NCI-H2107 (cell line): ENCODE measurements at regions not wholly inside any gene's neighbourhood (a gene's known extent, or its start where the extent isn't known, plus 50 kb on each side); places are given as distances from the start of the nearest gene placed in this dataset.

Experiments
- DNase-seq: peaks from one replicate; lab custom pipeline; 2025; lab: John Stamatoyannopoulos, UW

DNA sequence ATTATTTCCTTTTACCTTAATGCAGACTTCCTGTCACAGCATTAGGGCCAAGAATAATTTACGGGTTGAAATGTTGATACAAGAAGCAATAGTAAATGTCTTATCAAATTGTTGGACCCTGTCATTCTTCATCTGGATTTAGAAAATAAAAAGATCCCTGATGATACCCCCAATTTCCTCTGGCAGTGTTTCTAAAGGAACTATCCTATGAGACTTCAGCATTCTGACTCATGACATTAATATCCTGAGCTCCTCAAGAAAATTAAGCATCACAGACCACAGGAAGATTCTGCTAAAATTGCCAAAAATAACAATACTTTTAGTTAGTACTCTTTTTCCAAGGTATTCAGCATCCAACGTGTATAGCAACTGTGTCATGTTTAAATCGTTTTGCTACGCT lies 490.5 kb upstream of the ANKRD30A start:
- DNase-seq: no peak

DNA sequence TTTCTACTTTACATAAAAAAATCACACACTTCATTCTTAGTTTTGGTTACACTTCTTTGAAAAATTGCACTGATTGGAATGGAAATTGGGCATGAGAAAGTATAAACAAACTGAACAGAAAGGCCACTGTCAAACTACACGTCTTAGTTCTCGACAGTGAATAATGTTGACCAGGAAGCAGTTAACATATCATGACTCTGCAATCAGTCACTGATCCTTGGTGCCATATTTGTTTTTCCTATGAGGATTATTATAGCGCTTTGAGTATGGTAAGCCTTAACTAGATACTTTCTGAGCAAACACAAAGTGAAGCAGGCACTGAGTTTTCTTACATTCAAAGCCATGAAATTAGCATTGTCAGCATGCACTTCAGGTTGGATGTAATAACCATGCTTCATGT lies 495.1 kb upstream of the ANKRD30A start:
- DNase-seq: no peak

DNA sequence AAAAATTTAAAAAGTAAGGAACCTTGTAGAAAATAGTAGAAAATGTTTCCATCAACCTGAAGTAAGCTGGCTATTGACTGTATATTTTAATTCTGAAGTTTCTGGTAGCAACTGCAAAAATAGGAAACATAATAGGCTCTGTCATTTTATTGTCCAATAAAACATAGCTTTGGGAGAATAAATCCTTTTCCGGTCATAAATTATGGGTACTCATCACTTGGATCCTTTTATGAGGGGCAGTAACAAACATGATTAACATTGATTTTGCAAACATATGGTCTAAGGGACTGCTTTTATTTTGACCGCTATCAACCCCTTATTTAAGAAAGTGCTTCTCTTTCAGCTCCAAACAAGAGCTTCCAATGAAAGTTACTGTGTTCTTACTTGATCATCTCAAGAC lies 495.9 kb upstream of the ANKRD30A start:
- DNase-seq: no peak

DNA sequence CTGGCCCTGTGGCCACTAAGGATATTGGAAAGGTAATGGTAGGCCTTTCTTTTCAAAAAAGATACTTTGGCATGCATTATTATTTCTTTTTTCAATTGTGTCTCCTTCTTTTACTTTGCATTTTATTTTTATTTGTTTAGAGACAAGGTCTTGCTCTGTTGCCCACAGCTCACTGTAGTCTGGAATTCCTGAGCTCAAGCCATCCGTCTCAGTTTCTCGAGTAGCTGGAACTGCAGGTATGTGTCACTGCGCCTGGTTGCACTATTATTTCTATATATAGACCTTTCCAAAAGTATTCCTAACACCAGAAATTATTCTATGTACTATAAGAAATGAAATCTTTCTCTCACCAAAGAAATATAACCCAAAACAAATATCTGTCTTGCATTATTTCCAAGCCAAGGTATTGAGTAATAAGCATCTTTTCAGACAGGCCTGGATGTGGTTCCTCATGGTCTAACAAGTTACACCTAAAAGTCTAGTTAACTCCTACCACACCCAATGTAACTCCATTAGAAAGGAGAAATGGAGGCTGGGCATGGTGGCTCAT lies 500.8 kb upstream of the ANKRD30A start:
- DNase-seq: no peak

DNA sequence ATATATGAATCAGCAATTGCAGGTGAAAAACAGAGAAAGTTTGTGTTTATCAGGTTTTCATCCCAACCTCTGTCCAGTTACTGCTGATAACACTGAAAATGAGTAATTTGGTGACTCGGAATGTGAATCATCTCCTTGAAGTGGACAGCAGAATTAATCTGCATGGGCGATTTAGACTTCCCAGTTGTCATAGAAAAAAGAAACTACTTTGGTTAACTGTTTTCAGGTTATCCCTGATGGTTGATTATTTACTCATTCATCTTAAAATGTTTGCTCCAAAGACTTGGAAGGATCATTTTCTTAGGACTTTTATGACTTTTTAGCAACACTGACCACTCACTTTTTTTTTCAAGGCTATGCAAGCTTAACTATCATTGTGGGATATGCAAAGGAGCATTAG lies 504.1 kb upstream of the ANKRD30A start:
- no peak for DNase-seq

DNA sequence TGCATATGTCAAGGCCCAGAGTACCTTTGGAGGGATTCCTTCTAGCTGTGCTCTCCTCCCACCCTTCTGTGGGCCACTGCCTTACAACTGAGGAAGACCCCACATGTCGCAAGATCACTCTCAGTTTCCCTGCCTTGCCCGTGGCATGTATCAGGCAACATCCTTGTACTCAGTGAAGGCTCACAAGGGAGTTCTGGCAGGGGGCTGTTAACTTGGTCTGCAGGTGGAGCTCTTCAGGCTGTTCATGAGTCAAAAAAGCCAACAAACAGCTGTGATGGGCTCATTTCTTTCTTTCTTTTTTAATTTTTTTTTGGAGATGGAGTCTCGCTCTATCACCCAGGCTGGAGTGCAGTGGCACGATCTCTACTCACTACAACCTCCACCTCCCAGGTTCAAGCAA lies 513.0 kb upstream of the ANKRD30A start:
- DNase-seq: no peak

DNA sequence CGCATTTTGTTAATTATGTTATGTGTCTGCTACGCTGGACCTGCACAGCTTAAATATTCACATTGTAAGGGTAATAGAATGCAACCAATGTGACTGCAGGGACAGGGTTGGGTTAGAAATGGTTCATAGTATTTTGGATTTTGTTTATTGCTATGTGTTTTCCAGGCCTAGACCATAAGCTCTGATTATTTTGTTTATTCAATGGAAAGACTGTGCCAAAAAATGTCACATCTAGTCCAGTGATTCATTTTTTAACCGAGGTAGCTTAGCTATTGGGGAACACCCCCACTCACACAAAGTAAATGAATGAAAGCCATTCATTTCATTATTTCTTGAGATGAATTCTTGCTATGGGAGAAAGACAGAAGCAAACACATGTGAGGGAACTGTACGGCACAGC lies 516.5 kb upstream of the ANKRD30A start:
- no peak for DNase-seq

DNA sequence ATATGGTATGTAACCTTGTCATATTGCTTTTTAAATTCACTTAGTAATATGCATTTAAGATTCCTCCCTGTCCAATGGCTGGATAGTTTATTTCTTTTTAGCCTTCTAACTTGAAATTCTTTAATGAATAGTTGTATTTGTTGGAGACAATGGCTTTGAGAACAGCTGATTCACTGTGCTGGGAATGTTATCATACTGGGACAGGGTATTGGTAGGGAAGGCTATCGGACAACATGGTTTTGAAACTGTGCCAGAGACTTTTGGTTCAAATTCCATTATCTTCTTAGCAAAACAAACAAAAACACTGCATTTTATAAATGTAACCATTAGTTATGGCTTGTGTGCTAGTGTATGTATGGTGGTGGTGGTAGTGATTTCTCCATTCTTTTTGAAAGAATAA lies 517.1 kb upstream of the ANKRD30A start:
- DNase-seq: no peak

DNA sequence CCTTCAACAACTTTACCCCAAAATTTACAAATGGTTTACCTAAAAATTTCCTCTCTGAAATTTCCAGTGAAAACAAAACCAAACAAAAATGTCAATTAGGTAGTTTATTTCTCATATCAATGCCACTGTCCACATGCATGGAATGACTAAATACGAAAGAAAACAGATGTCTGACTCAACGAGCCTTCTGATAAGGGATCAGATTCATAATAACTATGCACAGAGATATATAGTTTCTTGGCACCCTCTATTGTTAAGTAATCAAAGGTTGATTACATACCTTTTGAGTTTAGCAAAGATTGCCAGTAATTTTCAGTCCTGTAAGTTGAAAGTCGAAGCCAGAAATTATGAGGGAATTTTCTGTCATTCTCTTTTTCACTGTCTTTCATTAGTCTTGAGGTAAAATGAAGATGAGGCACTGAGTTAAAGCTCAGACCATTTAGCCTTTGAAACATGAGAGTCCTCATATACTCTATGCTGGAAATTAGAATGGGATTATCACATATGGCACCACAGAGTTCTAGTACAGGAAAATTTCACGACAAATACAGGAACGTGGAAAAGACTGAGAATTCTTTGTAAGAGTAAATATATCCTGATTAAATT lies 519.1 kb upstream of the ANKRD30A start:
- DNase-seq: no peak

DNA sequence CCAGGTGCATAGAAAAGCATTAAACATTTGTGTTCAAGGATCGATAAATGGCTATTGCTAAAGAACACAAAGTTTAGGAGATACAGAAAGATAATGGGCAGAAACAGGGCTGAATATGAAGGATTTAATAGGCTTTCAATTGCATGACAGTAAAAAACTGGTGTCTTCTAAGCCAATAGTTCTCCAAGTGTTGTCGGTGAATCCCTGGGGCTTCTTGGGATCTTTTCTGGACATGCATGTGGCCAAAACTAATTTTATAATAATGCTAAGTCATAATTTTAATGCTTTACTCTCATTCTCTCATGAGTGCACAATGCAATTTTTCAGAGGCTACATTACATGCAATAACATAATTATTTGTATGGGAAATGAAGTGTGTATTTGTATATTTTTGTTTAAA lies 521.1 kb upstream of the ANKRD30A start:
- no peak for DNase-seq

DNA sequence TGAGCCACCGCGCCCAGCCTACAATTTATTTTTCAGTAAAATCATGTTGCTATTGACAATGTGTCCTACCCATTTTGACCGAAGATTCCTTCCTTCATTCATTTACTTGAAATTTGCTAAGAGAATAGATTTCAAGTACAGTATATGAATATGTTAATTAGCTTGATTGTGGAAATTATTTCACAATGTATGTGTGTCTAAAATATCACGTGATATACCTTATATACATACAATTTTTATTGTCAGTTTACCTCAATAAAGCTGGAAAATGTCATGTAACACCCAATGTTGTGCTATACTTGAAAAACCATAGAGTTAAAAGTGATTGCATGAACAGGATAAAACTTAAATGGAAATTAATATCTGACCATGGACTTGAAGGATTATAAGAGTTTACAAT lies 521.7 kb upstream of the ANKRD30A start:
- DNase-seq: no peak

DNA sequence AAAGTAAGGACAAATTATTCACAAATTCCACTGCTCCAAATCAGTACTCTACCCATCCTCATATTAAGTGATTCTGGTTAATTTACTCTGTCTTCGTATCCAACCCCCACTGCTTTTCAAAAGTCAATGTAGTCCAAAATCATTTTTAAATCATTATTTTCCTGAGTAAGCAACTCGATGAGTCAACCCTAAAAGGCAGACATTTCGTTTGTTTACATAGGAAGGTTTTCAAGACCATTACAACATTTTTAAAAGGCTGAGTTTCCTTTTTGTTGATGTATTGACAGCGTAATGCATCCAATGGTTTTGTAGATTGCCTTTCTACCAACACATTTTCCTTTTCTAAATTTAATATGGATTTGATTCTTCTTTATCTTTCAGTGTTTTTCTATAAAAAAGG lies 523.0 kb upstream of the ANKRD30A start:
- no peak for DNase-seq

DNA sequence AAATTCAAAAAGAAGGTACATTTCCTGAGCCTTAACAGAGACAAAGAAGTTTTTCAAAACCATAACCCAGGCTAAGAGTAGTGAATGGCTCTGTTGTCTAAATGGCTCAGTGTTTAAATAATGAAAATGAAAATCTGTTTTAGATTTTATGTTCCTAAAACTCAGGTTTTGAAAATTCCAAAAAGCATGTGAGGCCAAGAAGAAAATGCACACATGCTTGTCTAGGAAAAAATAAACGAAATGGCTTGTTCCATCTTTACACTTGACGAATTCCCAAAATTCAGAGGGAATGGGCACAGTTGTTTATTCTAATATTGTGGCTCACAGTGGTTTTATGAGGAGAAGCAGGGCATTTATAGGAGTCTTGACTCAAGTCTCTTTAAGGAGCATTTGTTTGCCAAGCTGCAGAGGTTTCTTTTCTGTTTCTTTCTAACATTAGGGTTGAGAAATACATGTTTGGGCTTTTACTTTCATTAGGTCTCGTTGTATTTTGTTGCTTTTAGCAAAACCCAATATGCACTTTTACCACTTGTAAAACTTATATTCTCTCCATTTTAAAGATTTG lies 527.6 kb upstream of the ANKRD30A start:
- no peak for DNase-seq

DNA sequence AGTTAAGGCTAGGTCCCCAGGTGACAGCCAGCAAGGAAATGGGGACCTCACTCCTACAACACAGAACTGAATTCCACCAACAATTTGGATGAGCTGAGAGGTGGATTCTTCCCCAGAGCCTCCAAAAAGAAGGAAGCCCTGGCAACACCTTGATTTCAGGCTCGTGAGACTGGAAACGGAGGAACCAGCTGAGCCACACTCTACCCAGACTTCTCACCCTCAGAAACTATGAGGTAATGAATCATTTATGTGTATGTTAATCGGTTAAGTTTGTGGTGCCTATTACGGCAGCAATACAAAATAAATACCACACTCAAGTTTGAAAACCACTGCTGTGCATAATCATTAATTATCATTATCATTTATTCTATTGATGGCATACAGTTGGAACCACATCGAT lies 532.4 kb upstream of the ANKRD30A start:
- DNase-seq: no peak

DNA sequence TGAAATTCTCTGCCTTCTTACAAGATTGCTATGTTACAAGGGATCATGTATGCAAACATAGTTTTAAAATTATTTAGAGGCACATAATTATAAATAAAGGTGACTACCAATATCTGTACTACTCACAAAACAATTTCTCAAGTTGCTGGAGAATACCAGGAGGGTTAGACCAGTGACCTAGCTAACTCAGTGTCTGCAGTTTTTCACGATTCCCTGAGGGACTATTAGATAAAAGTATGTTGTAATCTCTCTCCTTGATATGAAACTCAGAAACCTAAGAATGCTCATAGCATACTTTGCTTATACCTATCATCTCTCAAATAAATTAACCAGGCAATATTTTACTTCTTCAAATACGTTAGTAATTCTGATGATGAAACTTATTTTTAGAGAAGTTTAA lies 534.0 kb upstream of the ANKRD30A start:
- no peak for DNase-seq

DNA sequence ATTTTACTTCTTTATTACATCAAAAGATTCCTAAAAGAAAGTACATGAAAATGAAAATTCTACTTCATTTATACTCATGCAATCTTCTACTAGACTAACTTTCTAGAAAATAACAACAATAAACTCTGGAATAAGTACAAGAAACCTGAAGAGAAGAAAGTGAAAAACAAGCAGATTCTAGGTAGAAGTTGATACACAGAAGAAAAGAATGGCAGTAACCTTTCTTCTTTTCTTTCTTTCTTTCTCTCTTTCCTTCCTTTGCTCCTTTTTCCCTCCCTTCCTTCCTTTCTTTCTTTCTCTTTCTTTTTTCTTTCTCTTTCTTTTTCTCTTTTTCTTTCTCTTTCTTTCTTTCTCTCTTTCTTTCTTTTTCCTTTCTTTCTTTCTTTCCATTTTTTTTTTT lies 541.7 kb upstream of the ANKRD30A start:
- DNase-seq: no peak

DNA sequence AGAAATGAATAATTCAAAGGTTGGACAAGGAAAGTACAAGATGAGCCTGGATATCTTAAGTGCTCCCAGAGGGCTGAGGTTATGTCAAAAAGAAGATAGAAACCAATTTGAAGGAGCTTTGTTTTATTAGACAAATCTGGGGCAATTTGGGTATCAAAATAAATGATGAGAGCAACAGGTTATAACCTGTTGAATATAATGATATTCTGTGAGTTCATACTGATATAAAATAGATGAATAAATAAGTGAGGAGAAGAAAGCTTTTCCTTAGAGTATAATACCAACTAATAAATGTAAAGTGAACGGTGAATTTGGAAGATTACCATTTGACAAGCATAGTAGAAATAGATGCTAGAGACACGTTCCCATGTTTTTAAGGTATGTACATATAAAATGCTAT lies 544.2 kb upstream of the ANKRD30A start:
- DNase-seq: no peak

DNA sequence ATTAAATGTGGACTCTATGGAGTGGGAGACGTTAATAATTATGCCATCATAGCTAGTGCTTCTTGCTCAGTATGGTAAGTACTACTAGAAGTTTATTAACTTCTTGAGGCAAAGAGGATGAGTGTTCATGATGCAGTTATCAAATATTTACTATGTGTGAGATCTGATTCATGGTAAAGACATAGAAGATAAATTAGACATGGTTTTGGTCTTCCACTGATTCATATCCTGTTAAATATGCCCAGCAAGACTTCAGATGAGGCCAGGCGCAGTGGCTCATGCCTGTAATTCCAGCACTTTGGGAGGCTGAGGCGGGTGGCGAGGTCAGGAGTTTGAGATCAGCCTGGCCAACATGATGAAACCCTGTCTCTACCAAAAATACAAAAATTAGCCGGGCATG lies 547.1 kb upstream of the ANKRD30A start:
- no peak for DNase-seq

DNA sequence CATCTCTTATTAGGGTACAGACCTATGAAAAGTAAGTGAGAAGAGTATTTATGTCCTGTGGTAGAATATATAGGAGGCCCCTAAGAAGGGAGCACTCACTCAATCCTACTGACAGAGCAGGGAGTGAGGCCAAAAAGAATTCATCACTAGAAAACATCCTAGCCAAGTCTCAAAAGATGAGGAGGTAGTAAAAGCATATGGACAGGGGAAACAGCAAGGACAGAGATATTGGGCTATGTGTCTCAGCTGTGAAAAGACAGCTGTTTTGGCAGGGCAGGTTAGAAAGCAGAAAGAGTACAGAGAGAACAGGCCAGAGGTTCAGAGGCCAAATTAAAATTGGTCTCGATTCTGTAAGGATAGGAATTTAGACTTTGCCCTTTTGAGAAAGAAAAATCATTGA lies 548.3 kb upstream of the ANKRD30A start:
- DNase-seq: no peak

DNA sequence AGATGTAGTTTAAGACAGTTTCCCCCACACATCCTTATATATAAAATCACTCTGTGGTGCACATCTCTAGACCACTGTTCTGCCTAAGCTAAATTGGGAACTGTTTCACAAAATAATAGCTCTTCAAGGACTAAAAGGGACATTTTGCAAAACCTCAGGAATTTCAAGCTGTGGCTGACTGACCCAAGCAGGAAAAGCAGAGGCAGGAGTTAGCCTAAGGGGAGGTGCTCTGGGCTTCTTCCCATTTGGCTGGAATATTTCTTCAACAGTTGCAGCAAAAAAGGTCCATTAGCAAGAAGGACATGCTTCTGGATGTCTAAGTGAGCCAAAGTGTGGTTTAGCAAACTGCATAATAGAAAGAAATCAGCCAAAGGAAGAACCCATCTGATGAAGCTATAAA lies 551.2 kb upstream of the ANKRD30A start:
- no peak for DNase-seq

DNA sequence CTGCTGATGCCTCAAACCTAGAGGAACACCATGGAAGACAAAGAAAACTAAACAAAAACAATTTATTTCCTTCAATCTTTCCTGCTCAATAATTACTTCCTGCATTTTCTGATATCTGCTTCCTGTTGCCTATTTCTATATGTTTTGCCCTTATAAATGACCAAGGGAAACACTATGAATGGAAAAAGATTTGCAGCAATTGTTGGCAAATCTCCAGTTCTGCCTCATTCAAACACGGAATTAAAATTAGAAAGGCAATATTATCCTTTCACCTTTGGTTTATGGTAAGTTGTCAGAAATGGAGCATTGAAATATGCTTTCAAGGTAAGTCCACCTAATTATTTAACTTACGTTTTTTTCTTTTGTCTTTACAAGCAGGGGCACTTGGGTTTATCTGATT lies 552.2 kb upstream of the ANKRD30A start:
- DNase-seq: no peak

DNA sequence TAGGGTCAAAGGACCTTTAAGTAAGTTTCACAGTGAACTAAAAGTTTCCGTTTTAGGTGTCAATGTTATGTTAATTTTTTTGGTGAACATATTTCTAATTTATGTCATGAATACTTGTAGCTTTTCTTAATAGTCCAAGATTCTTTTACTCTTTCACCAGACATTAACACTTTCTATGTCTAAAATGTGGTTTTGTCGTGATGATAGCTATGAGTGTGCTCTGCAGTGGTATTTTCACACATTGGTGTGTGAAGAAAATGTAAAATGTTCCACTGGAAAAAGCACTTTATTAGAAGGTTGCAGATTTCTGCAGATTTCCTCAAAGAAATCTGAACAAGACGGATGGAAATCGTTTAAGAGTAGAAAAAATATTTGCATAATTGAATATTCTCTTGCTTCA lies 561.0 kb upstream of the ANKRD30A start:
- no peak for DNase-seq

DNA sequence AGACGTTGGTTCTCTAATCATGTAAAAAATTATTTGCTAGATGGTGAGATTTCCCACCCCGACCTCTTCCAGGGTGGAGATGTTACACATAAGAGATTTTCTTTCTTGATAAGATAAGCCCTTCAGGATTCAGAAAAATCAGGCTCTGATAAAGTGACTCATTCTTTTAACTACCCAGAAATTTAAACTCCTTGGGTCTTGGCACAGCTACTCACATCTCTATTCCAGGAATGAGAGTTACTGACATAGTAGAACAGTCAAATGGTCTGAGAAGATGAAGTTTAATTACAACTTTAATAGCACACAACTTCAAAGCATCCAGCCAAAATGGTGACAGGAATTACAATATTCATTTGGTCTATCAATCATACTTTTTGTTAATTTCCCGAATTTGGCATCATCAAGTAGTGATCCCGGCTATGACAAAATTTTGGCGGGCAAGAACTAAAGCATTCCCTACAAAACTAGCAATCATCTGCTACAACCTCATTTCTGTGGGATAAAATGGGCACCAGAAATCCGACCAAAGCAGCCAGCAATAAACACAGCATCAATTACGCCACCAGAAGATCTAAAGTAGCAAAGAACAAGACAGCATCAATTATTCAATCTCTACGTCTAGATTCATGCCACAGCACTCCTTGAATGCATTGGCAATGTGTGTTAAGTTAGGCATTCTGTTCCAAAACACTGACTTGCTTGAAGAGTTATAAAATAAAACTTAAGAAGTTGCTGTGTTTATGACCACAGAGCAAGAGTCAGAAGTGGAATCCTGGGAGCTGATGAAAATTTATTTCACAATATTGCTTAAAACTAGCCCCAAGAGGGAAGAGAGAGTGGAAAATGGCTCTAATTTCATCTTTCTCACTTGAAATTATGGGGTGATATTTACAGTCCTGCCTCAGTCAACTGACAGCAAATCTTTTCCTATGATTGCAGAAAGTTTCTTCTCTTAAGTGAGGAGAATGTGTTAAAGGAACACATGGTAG lies 565.7 kb upstream of the ANKRD30A start:
- DNase-seq: no peak
